HL-60 (cell line): ENCODE measurements at regions not wholly inside any gene's neighbourhood (a gene's known extent, or its start where the extent isn't known, plus 50 kb on each side); places are given as distances from the start of the nearest gene placed in this dataset.

ENCODE experiments used
- DNase-seq, 2 experiments: peaks; one replicate each; pipeline ENCODE4 v3.0.0-alpha.2; 2010 to 2020; ENCODE audit warnings: low read depth in 1 of 2, low spot score in 1 of 2
- H3K27ac ChIP-seq: fragments of 250-450 bp; sonication (Bioruptor Pico); replicated peaks from 2 replicates; pipeline ENCODE4 v1.5.1; 2020; ENCODE audit warnings: mild to moderate bottlenecking, moderate library complexity
- H3K27me3 ChIP-seq: fragments of 250-450 bp; sonication (Bioruptor Pico); 2 replicates; pipeline ENCODE4 v1.5.1; 2021; ENCODE audit warnings: mild to moderate bottlenecking, moderate library complexity; ENCODE audit not compliant: insufficient read depth, poor library complexity, severe bottlenecking
- H3K4me3 ChIP-seq: replicated peaks from 2 replicates; pipeline ENCODE4 v1.5.1; 2011; ENCODE audit warnings: mild to moderate bottlenecking, control low read depth, low read length; ENCODE audit not compliant: insufficient read depth
- GABPA ChIP-seq: IDR thresholded peaks from 2 replicates; pipeline ENCODE4 v1.6.1; 2012; ENCODE audit warnings: low read depth
- POLR2AphosphoS5 ChIP-seq: IDR thresholded peaks from 2 replicates; pipeline ENCODE4 v1.6.1; 2012; ENCODE audit warnings: low read depth
- SPI1 ChIP-seq: IDR thresholded peaks from 2 replicates; pipeline ENCODE4 v1.6.1; 2012; ENCODE audit warnings: low read depth, mild to moderate bottlenecking, borderline replicate concordance
- TF ChIP-seq, protein P1 (sequence below): IDR thresholded peaks from one replicate; pipeline ENCODE4 v1.5.1; 2011; ENCODE audit warnings: low read length, control low read depth, inconsistent platforms; ENCODE audit not compliant: insufficient read depth
- TF ChIP-seq, protein P2 (sequence below): IDR thresholded peaks from 2 replicates; pipeline ENCODE4 v1.6.1; 2012; ENCODE audit warnings: low read depth; ENCODE audit not compliant: insufficient replicate concordance

DNA sequence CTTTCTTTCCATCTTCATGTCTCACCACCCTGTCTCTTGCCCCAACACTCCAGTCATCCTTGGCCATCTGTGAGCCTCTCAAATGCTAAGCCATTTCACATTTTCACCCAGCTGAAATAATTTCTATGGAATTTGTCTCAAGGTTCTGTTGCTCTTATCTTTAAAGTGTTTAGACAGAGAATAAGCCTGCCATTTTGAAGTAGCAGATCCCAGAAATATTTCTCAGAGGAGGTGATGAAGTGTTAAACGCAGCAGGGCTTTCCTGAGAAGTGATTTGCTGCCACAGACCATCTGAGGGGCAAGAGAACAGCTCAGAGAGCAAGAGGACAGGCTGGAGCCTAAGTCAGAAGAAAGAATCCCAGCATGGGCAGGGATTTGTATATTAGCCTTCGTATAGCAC is 71.6 kb upstream of the CLMN start:
- no peak for TF ChIP-seq POLR2AphosphoS5
- no peak for TF ChIP-seq SPI1
- TF ChIP-seq GABPA, result no peak
- TF ChIP-seq, protein P1, sequence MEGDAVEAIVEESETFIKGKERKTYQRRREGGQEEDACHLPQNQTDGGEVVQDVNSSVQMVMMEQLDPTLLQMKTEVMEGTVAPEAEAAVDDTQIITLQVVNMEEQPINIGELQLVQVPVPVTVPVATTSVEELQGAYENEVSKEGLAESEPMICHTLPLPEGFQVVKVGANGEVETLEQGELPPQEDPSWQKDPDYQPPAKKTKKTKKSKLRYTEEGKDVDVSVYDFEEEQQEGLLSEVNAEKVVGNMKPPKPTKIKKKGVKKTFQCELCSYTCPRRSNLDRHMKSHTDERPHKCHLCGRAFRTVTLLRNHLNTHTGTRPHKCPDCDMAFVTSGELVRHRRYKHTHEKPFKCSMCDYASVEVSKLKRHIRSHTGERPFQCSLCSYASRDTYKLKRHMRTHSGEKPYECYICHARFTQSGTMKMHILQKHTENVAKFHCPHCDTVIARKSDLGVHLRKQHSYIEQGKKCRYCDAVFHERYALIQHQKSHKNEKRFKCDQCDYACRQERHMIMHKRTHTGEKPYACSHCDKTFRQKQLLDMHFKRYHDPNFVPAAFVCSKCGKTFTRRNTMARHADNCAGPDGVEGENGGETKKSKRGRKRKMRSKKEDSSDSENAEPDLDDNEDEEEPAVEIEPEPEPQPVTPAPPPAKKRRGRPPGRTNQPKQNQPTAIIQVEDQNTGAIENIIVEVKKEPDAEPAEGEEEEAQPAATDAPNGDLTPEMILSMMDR, result no peak
- TF ChIP-seq, protein P2, sequence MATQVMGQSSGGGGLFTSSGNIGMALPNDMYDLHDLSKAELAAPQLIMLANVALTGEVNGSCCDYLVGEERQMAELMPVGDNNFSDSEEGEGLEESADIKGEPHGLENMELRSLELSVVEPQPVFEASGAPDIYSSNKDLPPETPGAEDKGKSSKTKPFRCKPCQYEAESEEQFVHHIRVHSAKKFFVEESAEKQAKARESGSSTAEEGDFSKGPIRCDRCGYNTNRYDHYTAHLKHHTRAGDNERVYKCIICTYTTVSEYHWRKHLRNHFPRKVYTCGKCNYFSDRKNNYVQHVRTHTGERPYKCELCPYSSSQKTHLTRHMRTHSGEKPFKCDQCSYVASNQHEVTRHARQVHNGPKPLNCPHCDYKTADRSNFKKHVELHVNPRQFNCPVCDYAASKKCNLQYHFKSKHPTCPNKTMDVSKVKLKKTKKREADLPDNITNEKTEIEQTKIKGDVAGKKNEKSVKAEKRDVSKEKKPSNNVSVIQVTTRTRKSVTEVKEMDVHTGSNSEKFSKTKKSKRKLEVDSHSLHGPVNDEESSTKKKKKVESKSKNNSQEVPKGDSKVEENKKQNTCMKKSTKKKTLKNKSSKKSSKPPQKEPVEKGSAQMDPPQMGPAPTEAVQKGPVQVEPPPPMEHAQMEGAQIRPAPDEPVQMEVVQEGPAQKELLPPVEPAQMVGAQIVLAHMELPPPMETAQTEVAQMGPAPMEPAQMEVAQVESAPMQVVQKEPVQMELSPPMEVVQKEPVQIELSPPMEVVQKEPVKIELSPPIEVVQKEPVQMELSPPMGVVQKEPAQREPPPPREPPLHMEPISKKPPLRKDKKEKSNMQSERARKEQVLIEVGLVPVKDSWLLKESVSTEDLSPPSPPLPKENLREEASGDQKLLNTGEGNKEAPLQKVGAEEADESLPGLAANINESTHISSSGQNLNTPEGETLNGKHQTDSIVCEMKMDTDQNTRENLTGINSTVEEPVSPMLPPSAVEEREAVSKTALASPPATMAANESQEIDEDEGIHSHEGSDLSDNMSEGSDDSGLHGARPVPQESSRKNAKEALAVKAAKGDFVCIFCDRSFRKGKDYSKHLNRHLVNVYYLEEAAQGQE, result no peak
- no peak for DNase-seq
- Histone ChIP-seq H3K4me3 (no peak overlapping the region), H3K27ac (no peak overlapping the region), H3K27me3 (no peaks in the 10 kb centered on the region)

DNA sequence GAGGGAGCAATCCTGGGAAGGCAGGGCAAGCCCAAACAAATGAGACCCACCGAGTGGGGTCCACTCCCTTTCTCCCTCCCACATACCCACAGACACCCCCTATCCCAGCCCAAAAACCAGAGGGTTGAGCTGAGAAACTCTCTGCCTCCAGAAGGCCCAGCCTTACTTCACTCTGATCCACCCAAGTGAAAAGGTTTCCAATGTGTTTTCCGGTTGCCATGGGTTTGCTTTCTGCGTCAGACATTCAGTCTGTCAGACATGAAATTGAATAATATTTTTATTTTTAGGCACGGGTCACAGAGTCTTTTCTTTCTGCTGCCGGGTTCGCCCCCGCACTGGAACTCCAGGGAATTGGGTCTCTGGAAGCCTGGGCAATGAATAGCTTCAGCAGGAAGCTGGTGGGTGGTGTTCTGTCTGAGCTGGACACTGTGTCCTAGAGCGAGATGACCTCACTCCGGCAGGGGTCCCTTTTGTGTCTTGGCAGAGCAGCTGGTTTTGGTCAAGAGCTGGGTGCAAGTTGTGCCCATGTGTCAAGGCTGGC is 69.8 kb upstream of the CLMN start:
- TF ChIP-seq GABPA (no peak), POLR2AphosphoS5 (no peak), SPI1 (no peak)
- TF ChIP-seq, protein P1, result no peak
- TF ChIP-seq, protein P2, result no peak
- Histone ChIP-seq H3K27ac (no peak overlapping the region), H3K4me3 (no peak overlapping the region), H3K27me3 (no peaks in the 10 kb centered on the region)
- no peak for DNase-seq

DNA sequence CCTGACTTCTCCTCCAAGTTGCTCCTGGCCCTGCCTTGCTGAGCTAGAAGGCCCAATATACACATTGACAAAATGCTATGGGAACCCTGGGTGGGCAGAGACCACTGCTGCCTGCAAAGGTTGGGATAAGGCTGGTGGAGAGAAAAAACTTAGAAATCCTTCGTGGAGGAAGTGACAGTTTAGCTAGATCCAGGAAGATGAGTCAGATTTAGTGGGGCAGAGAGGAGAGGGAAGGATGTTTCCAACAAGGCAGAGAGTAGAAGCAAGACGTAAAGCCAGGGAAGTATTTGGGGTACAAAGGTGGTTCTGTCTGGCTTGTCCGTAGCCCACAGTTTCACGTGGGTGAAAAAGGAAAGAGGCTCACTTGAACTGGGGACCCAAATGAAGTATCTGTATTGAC is 69.0 kb upstream of the CLMN start:
- Histone ChIP-seq H3K27me3 (no peaks in the 10 kb centered on the region), H3K27ac (no peak overlapping the region), H3K4me3 (no peak overlapping the region)
- TF ChIP-seq SPI1 (no peak), GABPA (no peak), POLR2AphosphoS5 (no peak)
- TF ChIP-seq, protein P2, result no peak
- TF ChIP-seq, protein P1, result no peak
- no peak for DNase-seq
